ENCODE measurements at regions not wholly inside any gene's neighbourhood (a gene's known extent, or its start where the extent isn't known, plus 50 kb on each side); places are given as distances from the start of the nearest gene placed in this dataset.

DNA sequence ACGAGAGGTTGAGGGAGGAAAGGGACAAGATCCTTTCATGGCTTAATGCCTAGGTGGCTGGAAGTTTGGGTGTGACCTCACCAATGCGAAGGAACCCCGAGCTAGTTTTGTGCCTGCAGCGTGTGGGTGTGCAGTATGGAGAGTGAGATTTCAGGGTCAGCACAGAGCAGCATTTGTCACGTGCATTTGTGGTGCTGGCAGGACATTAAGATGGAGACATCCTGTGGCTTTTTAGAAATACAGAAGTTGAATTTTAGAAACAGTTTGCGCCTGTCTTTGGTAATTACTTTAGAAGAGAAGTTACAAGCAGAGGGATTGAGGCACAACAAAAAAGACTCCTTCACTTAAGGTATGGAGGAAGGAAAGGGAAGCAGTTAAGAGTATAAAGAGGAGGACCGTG lies 258.2 kb upstream of the THUMPD2 start:
- TF ChIP-seq, protein P1, sequence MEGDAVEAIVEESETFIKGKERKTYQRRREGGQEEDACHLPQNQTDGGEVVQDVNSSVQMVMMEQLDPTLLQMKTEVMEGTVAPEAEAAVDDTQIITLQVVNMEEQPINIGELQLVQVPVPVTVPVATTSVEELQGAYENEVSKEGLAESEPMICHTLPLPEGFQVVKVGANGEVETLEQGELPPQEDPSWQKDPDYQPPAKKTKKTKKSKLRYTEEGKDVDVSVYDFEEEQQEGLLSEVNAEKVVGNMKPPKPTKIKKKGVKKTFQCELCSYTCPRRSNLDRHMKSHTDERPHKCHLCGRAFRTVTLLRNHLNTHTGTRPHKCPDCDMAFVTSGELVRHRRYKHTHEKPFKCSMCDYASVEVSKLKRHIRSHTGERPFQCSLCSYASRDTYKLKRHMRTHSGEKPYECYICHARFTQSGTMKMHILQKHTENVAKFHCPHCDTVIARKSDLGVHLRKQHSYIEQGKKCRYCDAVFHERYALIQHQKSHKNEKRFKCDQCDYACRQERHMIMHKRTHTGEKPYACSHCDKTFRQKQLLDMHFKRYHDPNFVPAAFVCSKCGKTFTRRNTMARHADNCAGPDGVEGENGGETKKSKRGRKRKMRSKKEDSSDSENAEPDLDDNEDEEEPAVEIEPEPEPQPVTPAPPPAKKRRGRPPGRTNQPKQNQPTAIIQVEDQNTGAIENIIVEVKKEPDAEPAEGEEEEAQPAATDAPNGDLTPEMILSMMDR (IDR thresholded peaks at IDR 0.05), result no peak
- TF ChIP-seq POLR2A (IDR thresholded peaks at IDR 0.05), result no peak

Data from adrenal gland (tissue), 5 donors.